ENCODE measurements at regions not wholly inside any gene's neighbourhood (a gene's known extent, or its start where the extent isn't known, plus 50 kb on each side); places are given as distances from the start of the nearest gene placed in this dataset.

DNA sequence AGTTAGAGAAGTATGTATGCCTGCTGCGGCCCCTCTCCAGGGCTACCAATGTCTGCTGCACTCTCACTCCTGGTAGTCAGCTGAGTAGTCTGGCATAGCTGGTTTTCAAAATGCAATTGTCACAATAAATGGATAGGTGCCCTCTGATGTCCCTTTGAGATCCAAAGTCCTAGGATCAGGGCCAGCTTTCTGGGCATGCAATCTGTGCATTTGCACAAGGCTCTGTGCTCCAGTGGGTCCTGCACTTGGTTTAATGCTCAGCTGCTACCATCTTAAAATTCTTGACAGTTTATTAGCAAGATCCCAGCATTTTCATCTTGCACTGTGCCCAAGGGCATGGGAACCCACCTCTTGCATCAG is 233.8 kb downstream of the LTN1 start:
- intact Hi-C loops (cut with DNase I), result no loop called here
- DNase-seq (ENCODE audit: low spot score), result no peak

GRCh38 chr21:28758042-28758882 is 234.4 kb downstream of the LTN1 start:
- DNase-seq (ENCODE audit: low spot score), result no peak
- intact Hi-C loops (cut with DNase I), result no loop called here

GRCh38 chr21:28754862-28755261 is 237.8 kb downstream of the LTN1 start:
- intact Hi-C loops (cut with DNase I), result loop anchor here (1.0 to 5.0 kb wide), 2 partner anchors 16 to 37 kb away; no protein-coding TSS in a partner anchor
- no peak for DNase-seq (ENCODE audit: low spot score)

GRCh38 chr21:28754127-28754611 is 238.5 kb downstream of the LTN1 start:
- DNase-seq (ENCODE audit: low spot score), result peak; percentile 83
- intact Hi-C loops (cut with DNase I), result loop anchor here (1.0 to 5.0 kb wide), 2 partner anchors 17 to 38 kb away; no protein-coding TSS in a partner anchor

DNA sequence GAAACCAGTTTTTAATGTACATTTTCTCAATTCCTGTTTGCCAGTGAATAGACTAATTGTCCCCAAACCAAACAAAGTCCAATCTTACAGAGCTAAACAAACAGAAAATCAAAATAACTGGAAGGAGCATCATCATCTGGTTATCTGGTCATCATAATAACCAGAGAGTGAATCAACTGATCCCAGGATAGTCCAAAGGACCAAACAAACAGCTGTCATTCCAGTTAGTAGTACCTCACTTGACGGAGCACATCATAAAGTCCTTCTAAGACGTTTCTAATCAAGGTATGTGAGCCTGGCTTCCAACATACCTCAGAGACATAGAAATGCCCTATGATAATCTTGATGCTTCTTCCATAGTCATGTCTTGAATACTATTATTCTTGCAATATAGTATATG is 240.5 kb downstream of the LTN1 start:
- intact Hi-C loops (cut with DNase I), result loop anchor here (5.0 kb wide), 1 partner anchor 40 kb away; no protein-coding TSS in a partner anchor
- no peak for DNase-seq (ENCODE audit: low spot score)

DNA sequence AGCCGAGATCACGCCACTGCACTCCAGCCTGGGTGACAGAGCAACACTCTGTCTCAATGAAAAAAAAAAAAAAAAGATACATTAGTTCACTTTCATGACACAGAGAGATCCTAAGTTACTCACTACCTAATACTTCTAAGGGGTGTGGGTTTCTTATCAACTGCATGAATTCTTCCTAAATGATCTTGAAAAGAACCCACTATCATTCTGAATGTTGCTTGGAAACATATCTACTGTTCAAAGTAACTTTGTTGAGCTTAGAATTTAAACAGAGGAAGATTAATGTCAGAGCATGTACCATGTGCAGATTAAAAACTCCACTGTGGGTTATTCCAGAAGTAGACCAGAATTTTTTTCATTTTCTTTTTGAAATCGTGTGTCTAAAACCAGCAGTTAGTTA is 241.5 kb downstream of the LTN1 start:
- intact Hi-C loops (cut with DNase I), result loop anchor here (5.0 kb wide), 1 partner anchor 41 kb away; no protein-coding TSS in a partner anchor
- DNase-seq (ENCODE audit: low spot score), result no peak

DNA sequence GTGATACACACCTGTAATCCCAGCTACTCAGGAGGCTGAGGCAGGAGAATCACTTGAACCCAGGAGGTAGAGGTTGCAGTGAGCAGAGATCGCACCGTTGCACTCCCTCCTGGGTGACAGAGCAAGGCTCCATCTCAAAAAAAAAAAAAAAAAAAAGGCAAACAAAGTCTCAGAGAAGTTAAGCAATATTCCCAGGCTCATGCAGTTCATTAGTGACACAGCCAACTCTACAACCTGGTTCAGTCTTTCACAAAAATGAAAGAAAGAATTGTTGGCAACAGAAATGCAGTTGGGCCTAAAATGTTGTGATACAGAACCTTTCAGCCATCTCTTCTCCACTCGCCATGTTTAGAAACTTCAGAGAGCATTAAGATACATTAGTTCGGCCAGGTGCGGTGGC is 242.1 kb downstream of the LTN1 start:
- no peak for DNase-seq (ENCODE audit: low spot score)
- intact Hi-C loops (cut with DNase I), result loop anchor here (5.0 kb wide), 1 partner anchor 42 kb away; no protein-coding TSS in a partner anchor

DNA sequence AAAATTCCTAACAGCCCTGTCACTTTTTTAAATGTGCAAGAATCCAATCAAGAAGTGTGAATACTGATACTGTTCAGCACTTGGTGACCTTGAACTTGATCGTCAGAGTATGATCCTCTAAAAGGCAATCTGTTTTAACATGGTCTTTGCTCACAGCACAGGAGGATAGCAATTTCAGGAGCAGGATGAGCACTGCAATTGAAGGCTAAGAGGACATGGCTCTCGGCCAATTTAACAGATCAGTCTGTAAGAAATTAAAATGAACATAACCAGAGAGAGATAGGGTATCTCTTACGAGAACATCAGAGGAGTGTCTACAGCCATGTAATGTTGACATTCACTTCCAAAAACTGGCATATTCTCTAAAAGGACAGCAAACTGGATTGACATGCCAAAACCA is 243.1 kb downstream of the LTN1 start:
- intact Hi-C loops (cut with DNase I), result loop anchor here (5.0 to 10.0 kb wide), 2 partner anchors 1902 to 1985 kb away; partner anchors contain the start of gene ADAMTS1
- no peak for DNase-seq (ENCODE audit: low spot score)

- DNase-seq (ENCODE audit: low spot score), result no peak
- intact Hi-C loops (cut with DNase I), result loop anchor here (5.0 to 10.0 kb wide), 2 partner anchors 1900 to 1983 kb away; partner anchors contain the start of gene ADAMTS1
These were observed 245.2 kb downstream of the LTN1 start for GRCh38 chr21:28747464-28747863.

DNA sequence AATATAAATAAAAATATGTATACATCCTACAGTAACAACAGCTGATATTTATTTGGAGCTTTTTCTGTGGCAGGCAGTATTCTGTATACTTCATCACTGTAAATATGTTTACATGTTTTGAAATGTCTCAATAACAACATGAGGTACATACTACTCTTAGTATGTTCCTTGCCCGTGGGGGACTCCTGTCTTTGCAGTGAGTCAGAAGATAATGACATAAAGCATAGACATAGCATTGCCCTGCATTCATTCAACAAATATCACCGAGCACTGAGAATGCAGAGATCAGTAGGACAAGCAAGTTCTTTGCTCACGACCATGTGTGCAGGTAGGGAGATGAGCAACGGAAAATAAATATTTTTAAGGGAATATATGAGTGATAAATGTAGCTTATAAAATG is 246.5 kb downstream of the LTN1 start:
- no peak for DNase-seq (ENCODE audit: low spot score)
- intact Hi-C loops (cut with DNase I), result loop anchor here (5.0 to 10.0 kb wide), 2 partner anchors 1899 to 1981 kb away; partner anchors contain the start of gene ADAMTS1

GRCh38 chr21:28745131-28746016 is 247.3 kb downstream of the LTN1 start:
- intact Hi-C loops (cut with DNase I), result loop anchor here (2.0 to 10.0 kb wide), 4 partner anchors 229 to 1981 kb away; partner anchors contain the start of gene ADAMTS1
- peak; percentile 84 for DNase-seq (ENCODE audit: low spot score)

DNA sequence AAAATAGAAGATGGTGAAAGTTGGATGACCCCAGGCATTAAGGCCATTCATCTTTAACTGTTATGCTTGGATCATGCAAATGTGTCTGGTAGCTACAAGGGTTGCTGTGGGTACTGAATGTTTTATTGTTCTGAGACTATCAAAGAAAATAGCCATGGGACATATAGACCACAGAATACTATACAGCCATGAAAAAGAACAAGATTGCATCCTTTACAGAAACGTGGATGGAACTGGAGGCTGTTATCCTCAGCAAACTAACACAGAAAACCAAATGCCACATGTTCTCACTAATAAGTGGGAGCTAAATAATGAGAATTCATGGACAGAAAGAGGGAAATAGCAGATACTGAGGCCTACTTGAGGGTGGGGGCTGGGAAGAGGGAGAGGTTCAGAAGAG is 249.0 kb downstream of the LTN1 start:
- DNase-seq (ENCODE audit: low spot score), result no peak
- intact Hi-C loops (cut with DNase I), result loop anchor here (2.0 to 10.0 kb wide), 4 partner anchors 227 to 1979 kb away; no protein-coding TSS in a partner anchor

- DNase-seq (ENCODE audit: low spot score), result no peak
- intact Hi-C loops (cut with DNase I), result loop anchor here (5.0 to 10.0 kb wide), 2 partner anchors 1040 to 1978 kb away; no protein-coding TSS in a partner anchor
These were observed 250.2 kb downstream of the LTN1 start for GRCh38 chr21:28742527-28742926.

GRCh38 chr21:28740125-28740524 is 252.6 kb downstream of the LTN1 start:
- no peak for DNase-seq (ENCODE audit: low spot score)
- intact Hi-C loops (cut with DNase I), result loop anchor here (5.0 to 10.0 kb wide), 2 partner anchors 1038 to 1975 kb away; no protein-coding TSS in a partner anchor

DNA sequence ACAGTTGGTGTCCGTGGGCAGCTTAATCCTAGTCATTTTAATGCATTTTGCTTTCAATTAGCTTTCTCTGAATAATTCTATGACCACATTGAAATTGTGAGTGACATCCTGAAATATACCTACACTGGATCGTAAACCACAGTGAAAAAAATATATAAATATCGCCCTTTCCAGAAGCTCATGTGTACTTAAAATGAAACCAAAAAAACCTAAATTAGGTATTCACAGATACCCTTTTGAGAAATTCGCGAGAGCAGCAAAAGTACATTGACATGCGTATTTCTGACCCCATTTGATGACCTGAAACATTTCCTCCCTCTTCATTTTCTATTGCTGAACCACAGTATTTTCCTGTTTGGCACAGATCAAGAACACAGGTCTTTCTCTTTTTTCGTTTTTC is 253.8 kb downstream of the LTN1 start:
- DNase-seq (ENCODE audit: low spot score), result no peak
- intact Hi-C loops (cut with DNase I), result loop anchor here (5.0 kb wide), 2 partner anchors 97 to 692 kb away; no protein-coding TSS in a partner anchor

- DNase-seq (ENCODE audit: low spot score), result no peak
- intact Hi-C loops (cut with DNase I), result loop anchor here (5.0 kb wide), 2 partner anchors 96 to 691 kb away; no protein-coding TSS in a partner anchor
These were observed 254.3 kb downstream of the LTN1 start for GRCh38 chr21:28738420-28738704.

GRCh38 chr21:28737674-28738419 is 254.8 kb downstream of the LTN1 start:
- intact Hi-C loops (cut with DNase I), result loop anchor here (5.0 kb wide), 2 partner anchors 96 to 691 kb away; no protein-coding TSS in a partner anchor
- no peak for DNase-seq (ENCODE audit: low spot score)

DNA sequence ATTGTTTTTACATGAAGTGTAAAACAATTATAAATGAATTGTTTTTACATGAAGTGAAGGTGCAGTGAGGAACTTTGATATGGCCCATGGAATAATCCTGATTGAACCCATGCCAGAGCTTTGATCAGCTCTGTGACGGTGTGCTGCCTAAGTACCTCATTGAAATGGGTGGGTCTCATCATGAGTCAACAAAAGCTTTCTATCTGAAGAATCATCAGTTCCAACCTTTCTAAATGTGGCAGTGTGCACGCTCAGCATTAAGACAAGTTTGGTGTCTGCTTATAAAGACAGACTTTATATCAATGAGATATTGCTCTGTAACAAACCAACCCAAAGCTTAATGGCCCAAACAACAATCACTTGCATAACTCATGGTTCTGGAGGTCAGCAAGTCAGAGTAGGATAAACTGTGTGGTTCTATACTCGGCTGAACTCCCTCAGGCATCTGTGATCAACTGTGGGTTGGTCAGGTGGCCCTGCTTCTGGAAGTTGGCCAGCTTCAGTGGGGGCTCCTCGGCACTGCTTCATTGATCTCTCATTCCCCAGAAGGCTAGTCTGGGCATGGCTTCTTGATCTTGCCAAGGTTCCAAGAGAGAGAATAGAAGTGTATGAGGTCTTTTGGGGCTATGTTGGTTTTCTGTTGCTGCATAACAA is 258.0 kb downstream of the LTN1 start:
- DNase-seq (ENCODE audit: low spot score), result no peak
- intact Hi-C loops (cut with DNase I), result loop anchor here (5.0 kb wide), 2 partner anchors 92 to 687 kb away; no protein-coding TSS in a partner anchor

Measured in cardiac septum (tissue), 1 donor.